ENCODE measurements at regions not wholly inside any gene's neighbourhood (a gene's known extent, or its start where the extent isn't known, plus 50 kb on each side); places are given as distances from the start of the nearest gene placed in this dataset.

GRCh38 chrX:41984628-41985027, 61.3 kb upstream of the CASK start:
- TF ChIP-seq FOXK2 (IDR thresholded peaks at IDR 0.05) (no peak), ARNT (IDR thresholded peaks at IDR 0.05) (no peak), SUZ12 (IDR thresholded peaks at IDR 0.05) (no peak), FOXA1 (IDR thresholded peaks at IDR 0.05) (no peak), PKNOX1 (IDR thresholded peaks at IDR 0.05) (no peak), FOXM1 (IDR thresholded peaks at IDR 0.05; ENCODE audit: borderline replicate concordance) (no peak), BHLHE40 (IDR thresholded peaks at IDR 0.05; ENCODE audit: borderline replicate concordance) (no peak), LEF1 (IDR thresholded peaks at IDR 0.05; ENCODE audit: borderline replicate concordance) (no peak), TARDBP (IDR thresholded peaks at IDR 0.05) (no peak), ZNF384 (IDR thresholded peaks at IDR 0.05) (no peak), SP1 (IDR thresholded peaks at IDR 0.05) (no peak)

Data from HEK293T (cell line).